ENCODE measurements at regions not wholly inside any gene's neighbourhood (a gene's known extent, or its start where the extent isn't known, plus 50 kb on each side); places are given as distances from the start of the nearest gene placed in this dataset.

DNA sequence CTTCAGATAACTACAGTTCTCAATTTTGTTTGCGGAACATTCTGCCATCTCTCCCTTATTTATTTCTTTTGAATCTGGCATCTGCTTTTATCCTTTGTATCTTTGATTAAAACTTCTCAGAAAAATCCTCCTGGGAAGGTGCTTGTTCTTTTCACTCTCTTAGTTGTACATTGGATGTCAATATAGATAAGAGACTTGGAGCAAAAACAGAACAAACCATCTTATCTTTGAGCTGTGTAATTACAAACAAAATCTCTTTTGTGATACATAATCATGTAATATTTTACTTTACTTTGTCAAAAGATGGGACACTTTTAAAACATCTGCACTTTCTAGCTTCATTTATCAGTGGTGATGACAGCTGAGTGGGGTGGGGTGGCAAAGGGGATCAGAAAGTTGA, 307.2 kb upstream of the LYPLAL1 start:
- no peak for DNase-seq (ENCODE audit: low read depth)
- in situ Hi-C loops (cut with HindIII; ENCODE audit: low pct_unique_long_range_greater_than_20kb, low sequenced_read_pairs): no loop called here

DNA sequence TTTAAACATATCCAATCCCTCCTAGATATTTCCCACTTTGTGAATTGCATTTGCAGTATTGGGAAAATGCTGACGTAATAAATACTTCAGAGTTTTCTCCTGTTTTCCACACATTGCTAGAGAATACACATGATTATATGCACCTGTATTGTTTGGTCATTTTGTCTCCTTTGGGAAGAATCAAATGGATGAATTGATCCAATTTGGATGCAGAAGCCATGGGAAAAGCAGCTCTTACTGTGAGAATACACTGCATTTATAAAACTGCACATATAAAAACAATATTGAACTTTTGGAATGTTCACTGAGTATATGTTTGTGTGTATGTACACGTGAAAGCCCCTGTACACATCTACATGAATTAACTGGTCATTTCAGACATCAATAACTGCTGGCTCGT, 306.6 kb upstream of the LYPLAL1 start:
- in situ Hi-C loops (cut with HindIII; ENCODE audit: low pct_unique_long_range_greater_than_20kb, low sequenced_read_pairs): no loop called here
- DNase-seq (ENCODE audit: low read depth): no peak

DNA sequence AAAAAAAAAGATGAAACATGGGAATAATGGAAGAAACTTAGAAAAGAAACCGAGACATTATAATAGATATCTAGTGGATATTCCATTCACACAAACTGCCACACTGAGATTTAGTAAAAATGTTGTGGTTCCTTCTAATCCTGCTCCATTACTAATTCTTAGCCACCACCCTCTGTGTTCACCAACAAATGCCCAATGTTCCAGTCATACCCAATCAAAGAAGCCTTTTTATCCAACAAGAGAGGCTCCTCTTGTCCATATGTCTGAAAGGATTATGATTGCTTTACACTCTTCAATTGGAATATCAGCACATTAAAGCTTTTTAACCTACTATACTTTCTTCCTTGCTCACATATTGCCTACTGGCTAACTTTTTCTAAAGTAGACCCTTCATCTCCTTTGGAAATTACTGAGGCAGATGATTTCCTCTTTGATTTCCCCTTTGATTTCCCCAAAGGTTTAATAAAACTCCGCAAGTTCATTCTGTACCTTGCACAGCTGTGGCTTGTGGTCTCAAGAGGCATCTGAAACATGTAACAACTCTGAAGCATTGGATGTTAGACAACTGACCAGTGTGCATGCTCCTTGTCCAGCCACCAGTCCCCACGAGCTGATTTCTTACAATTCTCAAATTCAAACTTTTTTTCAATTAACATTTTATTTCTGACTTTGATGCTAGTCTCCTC, 305.6 kb upstream of the LYPLAL1 start:
- in situ Hi-C loops (cut with HindIII; ENCODE audit: low pct_unique_long_range_greater_than_20kb, low sequenced_read_pairs): no loop called here

DNA sequence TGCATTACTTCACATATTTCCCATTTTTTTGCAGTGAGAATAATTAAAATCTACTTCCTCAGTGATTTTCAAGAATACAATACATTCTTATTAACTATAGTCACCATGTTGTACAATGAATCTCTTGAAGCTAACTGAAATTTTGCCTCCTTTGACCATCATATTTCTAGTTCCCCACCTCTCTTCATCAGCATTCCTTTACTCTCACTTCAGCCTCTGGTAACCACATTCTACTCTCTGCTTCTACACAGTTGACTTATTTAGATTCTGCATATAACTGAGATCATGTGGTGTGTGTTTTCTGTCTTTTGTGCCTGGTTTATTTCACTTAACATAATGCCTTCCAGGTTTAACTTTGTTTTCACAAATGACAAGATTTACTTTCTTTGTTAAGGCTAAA, 304.4 kb upstream of the LYPLAL1 start:
- DNase-seq (ENCODE audit: low read depth): no peak
- in situ Hi-C loops (cut with HindIII; ENCODE audit: low pct_unique_long_range_greater_than_20kb, low sequenced_read_pairs): no loop called here

More for the DNA sequence above, 305.6 kb upstream of the LYPLAL1 start:
- no peak for DNase-seq (ENCODE audit: low read depth)

DNA sequence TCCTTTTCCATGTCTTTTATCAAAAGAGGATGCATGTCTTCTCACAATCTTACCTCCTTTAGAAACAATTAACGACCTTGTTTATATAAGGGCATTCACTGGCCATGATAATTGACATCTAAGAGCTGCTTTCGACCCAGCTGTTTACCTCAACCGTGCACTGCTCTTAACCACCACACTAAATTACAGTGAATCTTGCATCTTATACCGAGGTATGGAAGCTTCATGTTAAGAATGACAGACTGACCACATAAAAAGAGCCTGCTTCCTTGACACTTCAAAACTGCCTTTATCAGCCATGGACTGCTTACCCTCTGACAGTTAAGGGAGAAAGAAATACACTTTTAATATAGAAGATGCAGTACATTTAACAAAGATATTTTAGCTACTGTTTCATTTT, 301.7 kb upstream of the LYPLAL1 start:
- in situ Hi-C loops (cut with HindIII; ENCODE audit: low pct_unique_long_range_greater_than_20kb, low sequenced_read_pairs): no loop called here
- DNase-seq (ENCODE audit: low read depth): no peak

DNA sequence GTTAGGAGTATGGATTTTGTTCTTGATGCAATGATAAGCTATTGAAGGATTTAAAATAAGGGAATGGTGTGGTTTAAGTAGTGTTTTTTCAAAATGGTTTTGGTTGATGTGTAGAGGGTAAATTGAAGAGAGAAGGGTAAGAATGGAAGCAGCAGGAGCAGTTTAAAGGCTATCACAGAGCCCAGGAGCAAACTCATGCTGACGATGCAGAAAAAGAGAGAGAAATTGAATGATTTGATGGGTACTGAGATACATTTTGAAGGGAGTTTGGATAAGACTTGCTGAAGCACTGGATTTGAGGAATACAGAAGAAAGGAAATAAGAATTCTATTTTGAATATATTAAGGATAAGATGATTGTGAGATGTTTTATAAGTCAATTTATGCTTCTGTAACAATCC, 300.8 kb upstream of the LYPLAL1 start:
- in situ Hi-C loops (cut with HindIII; ENCODE audit: low pct_unique_long_range_greater_than_20kb, low sequenced_read_pairs): no loop called here
- DNase-seq (ENCODE audit: low read depth): no peak

DNA sequence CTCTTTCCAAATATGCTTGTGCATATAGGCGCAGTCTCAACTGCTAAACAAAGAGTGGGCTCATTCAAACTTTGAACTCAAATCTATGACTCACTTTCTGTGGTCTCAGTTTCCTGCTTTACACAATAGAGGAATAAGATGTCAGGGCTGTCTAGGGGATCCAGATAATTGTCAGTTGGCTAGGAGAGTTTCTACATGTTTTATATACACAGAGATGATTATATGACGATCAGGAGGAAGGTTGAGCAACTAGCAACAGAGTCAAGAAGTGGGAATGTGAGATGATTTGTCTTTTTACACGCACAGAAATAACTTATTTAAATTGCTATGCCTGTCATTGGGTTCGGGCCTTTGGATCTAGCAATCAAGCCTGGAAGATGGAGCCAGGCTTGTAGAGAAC, 299.4 kb upstream of the LYPLAL1 start:
- no peak for DNase-seq (ENCODE audit: low read depth)
- in situ Hi-C loops (cut with HindIII; ENCODE audit: low pct_unique_long_range_greater_than_20kb, low sequenced_read_pairs): no loop called here

DNA sequence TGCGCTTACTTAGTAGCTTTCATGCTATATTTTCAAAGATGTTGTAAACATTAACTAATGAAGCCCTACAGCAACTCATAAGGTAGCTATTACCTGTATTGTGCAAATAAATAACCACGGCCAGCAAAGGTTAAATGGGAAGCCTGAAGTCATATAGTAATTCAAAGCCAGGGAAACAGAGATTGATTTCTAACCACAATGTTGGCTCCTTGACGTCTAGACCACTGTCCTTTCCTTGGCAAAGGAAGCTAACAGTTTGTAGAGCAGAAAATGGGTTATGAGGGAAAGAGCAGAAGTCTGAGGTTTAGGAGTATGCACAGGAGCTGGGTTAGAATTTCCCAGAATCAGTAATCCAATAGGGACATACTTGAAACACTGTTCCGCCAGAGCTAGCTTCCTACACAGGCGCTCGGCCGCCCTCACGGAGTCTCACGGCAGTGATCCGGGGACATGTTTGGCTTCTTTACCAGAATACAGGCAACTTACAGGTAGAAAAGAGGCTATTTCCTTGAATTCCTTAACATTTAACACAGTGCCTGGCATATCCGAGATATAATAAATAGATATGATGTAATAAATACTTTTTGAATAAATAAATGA, 298.8 kb upstream of the LYPLAL1 start:
- in situ Hi-C loops (cut with HindIII; ENCODE audit: low pct_unique_long_range_greater_than_20kb, low sequenced_read_pairs): no loop called here
- DNase-seq (ENCODE audit: low read depth): no peak

DNA sequence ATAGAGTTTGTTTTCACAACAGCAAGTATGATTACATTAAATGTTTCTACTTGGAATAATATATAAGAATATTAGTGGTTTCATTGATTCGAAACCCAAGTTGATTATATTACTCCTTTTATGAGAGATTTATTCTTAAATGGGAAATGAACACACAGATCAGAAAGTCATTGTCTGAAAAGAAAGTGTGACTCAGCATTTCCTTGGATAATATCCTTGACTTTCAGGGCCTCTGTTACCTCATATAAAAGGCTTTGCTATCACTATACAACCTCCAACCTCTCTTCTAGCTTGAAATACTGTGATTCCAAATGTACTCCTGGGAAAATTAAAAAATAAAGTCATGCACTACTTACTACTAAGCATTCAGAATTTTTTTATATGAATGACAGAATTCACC, 295.3 kb upstream of the LYPLAL1 start:
- in situ Hi-C loops (cut with HindIII; ENCODE audit: low pct_unique_long_range_greater_than_20kb, low sequenced_read_pairs): no loop called here
- no peak for DNase-seq (ENCODE audit: low read depth)

DNA sequence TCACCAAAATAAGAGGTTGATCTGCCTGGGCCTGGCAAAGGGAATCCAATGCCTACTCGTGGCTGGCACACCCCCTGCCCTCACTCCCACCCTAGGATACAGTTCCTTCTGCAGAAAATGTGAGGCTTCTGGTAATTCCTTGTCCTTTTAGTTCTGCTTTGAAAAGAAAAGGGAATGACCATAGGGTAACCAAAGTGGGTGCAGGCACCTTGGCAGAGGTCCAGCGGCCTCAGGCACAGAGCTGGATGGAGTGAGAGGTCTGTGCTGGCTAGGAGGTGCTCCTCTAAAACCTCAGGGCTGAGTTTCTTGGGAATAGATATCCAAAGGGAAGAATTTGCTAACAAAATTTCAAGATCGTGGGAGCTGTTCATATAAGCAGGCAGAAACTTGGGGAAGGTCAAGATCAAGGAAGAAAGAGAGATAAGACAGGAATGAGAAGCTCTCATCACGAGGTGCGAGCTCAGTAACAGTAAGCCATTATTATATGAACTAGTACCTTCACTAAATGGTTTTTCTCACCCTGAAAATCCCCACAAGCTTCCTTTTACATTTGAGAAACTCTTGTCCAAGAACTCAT, 293.1 kb upstream of the LYPLAL1 start:
- no peak for DNase-seq (ENCODE audit: low read depth)
- in situ Hi-C loops (cut with HindIII; ENCODE audit: low pct_unique_long_range_greater_than_20kb, low sequenced_read_pairs): no loop called here

DNA sequence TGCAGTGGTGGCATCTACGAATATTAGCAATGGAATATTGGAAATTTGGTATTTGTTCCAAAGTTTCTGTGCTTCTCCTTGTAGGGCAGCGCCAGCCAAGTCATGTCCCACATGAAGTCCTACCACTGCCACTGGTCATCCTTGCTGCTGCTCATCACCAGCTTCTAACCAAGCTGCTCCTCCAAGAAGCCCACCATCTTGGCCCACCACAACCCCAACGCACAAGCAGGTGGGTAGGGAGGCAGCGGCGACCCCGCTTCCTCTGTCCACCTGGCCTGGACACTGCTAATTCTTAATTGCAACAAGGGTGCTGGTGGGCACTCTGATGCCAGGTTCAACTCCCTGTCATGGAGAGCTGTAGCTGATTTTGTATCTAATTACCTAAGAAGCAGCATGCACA, 291.2 kb upstream of the LYPLAL1 start:
- in situ Hi-C loops (cut with HindIII; ENCODE audit: low pct_unique_long_range_greater_than_20kb, low sequenced_read_pairs): no loop called here
- DNase-seq (ENCODE audit: low read depth): no peak

DNA sequence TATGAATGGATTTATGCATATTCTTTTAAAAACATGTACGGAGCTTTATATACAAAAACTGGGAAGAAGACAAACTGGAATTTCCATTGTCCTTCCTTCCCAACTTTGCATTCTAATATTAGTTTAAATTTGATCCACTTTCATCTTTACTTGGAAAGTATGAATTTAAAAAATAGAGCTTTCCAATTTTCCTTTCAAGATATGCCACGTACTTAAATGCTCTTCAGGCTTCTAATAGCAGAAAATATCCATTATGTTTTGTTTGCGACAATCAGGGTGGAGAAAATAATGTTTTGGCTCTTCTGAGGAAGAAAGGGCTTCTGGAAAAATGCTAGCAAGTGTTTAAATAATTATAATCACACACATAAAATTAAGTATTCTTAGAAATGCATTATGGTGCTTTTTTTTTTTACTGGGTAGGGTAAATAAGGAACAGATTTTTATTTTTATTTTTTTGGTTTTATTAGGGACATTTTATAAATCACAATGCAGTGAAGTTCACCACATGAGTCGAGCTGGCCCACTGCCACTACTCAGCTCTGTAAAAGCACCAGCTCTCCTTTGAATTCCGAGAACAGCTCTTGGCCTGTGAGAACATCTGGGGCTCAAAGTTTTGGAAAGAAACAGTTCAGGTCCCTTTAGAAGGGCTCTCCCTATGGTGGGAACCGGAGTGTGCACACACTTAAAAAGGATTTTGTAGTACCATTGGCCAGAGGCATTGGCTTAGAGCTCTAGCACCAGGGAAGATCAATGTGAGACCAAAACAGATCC, 287.4 kb upstream of the LYPLAL1 start:
- no peak for DNase-seq (ENCODE audit: low read depth)
- in situ Hi-C loops (cut with HindIII; ENCODE audit: low pct_unique_long_range_greater_than_20kb, low sequenced_read_pairs): no loop called here

DNA sequence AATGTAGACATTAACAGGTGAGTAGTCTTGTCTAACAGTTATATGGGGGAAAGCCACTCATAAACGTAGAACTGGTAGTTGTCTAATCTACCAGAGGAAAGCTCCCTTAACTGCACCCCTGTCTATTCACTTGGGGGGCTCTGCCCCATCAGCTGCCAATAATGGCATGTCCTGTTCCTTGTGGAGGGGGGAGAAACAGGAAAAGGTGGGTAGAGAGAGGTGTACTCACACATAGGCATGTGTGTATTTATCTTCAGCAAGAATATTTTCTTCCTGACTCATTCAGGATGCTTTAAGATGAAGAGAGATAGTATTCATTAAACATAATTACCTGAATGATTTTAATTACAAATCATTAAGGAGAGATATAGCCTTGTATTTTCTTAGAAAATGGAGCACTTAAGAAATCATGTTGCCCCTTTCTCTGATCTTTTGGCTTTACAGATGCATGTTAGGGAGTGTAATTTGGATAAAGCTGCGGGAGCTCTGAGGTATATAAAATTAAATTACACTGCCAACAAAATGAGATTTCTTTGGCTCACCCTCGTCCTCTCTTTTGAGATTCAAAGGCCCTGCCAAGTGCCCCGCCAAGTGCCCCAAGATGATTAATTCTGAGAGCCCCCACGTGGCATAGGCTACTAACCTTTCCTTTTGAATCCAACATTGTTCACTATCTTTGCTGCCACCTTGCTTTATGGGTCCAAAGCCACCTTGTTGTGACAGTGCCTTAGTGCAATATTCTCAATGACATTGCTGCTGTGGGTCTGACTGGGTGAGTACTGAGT, 286.3 kb upstream of the LYPLAL1 start:
- no peak for DNase-seq (ENCODE audit: low read depth)
- in situ Hi-C loops (cut with HindIII; ENCODE audit: low pct_unique_long_range_greater_than_20kb, low sequenced_read_pairs): no loop called here

DNA sequence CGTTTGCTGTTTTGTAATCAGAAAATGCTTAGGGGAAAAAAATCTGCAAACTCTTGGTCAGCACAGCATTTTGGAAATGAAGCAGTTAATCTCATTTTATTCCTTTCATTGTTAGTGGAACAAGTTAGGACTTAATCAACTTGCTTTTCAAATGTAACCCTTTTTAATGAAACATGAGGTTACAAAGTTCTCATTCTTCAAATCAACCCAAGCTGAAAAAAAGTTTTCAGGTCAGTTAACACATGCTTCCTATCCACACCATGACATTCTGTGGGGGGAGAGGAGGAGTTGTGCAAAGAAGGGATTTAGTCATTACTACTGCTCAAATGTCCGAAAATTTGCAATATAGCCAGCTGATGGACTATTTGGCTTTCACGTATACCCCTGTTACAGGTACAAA, 283.2 kb upstream of the LYPLAL1 start:
- no peak for DNase-seq (ENCODE audit: low read depth)
- in situ Hi-C loops (cut with HindIII; ENCODE audit: low pct_unique_long_range_greater_than_20kb, low sequenced_read_pairs): no loop called here

DNA sequence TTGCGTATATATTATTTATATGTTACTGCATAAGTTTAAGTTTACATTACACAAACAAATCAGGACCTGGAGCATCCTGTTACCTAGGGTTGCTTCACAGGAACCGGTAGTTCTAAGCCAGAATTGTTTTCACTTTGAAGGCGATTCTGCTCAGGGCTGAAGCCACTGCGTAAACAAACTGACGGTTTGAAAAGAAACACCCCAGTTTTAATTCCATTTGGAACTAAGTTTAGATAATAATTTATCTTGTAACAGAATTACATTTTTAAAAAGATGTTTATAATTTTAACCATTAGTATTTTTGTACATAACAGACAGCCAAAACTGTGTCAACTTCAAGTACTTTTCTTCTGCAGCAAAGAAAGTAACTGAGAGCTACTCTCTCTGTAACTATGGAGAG, 282.1 kb upstream of the LYPLAL1 start:
- no peak for DNase-seq (ENCODE audit: low read depth)
- in situ Hi-C loops (cut with HindIII; ENCODE audit: low pct_unique_long_range_greater_than_20kb, low sequenced_read_pairs): no loop called here

DNA sequence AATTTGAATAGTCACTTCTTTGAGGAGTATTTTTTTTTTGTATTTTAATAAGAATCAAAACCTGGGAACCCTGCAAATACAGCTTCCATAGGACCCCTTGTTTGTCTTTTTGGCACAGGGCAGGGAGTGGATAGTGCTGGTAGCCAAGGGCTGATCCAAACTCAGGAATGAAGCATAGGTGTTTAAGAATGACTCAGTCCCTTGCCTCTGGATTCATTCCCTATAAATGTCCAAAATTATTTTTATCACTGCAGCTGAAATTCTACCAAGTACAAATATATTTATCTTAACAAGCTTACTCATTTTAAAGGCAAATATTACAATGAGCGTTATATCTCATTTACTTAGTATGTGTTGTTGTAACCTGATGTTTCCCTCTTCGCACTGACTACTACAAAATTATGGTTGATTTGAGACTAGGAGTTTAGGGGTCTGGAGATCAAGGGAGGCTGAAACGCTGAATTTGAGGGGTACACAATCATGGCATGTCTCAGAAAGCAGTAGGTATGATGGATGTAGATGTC, 278.6 kb upstream of the LYPLAL1 start:
- in situ Hi-C loops (cut with HindIII; ENCODE audit: low pct_unique_long_range_greater_than_20kb, low sequenced_read_pairs): no loop called here
- no peak for DNase-seq (ENCODE audit: low read depth)

DNA sequence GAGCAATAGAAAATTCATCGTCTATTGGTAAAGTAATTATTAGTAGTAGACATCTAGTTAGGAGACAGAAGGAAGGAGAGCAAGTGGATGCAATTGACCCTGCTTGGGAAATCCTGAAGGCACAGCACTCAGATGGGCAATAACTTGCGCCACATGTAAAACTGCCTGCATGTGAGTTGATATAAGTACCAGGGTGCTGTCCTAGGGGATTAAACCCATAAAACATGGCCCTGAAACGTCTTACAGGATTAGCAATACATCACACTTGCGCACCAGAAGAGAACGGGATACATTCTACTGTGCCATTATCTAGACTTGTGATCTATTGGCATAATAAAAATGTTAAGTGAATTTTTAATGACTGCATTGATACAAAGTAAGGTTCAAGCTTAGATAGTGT, 277.5 kb upstream of the LYPLAL1 start:
- in situ Hi-C loops (cut with HindIII; ENCODE audit: low pct_unique_long_range_greater_than_20kb, low sequenced_read_pairs): no loop called here
- DNase-seq (ENCODE audit: low read depth): no peak

DNA sequence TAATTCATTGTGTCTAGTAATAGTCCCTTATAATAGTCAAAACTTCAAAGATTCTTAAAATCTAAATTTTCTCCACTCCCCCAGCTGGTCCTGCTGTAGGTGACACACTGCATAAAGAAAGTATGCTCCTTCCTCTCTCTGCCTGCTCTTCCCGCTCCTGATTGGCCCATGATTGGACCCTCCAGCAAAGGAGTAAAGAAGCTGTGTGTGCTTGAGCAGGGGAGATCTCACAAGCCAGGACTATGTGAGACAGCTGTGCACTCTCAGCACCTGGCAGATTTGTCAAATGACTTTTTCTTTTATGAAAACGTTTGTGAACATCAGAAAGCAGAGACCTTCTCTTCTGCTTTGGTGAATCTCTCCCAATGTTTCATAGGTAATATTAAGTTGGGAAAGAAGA, 274.8 kb upstream of the LYPLAL1 start:
- in situ Hi-C loops (cut with HindIII; ENCODE audit: low pct_unique_long_range_greater_than_20kb, low sequenced_read_pairs): no loop called here

More for the DNA sequence above, 274.8 kb upstream of the LYPLAL1 start:
- DNase-seq (ENCODE audit: low read depth): no peak
